HCT116 (cell line): ENCODE measurements at regions not wholly inside any gene's neighbourhood (a gene's known extent, or its start where the extent isn't known, plus 50 kb on each side); places are given as distances from the start of the nearest gene placed in this dataset.

Experiments used
- CTCF ChIP-seq, 3 experiments: fragments of 200-600 bp in 1 of 3; sonication (generic) in 1 of 3; IDR thresholded peaks in 2 of 3; conservative IDR thresholded peaks in 1 of 3; 2 replicates each; pipeline ENCODE4 v1.5.1; 2012 to 2017; ENCODE audit warnings: low read depth in 2 of 3, low read length in 2 of 3, antibody characterized with exemption in 1 of 3, borderline replicate concordance in 1 of 3, control low read depth in 1 of 3, mild to moderate bottlenecking in 1 of 3, mixed read lengths in 1 of 3, mixed run types in 1 of 3, moderate library complexity in 1 of 3; ENCODE audit not compliant: insufficient read depth in 1 of 3
- EZH2phosphoT487 ChIP-seq: fragments of 200-600 bp; IDR thresholded peaks from 2 replicates; pipeline ENCODE4 v1.6.1; 2018; ENCODE audit warnings: antibody characterized with exemption, borderline replicate concordance
- POLR2A ChIP-seq: IDR thresholded peaks from 2 replicates; pipeline ENCODE4 v1.7.0; 2011; ENCODE audit warnings: borderline replicate concordance; ENCODE audit not compliant: insufficient read depth, insufficient read length; ENCODE audit errors: extremely low read depth
- POLR2AphosphoS5 ChIP-seq: IDR thresholded peaks from 2 replicates; pipeline ENCODE4 v1.6.1; 2011; ENCODE audit warnings: mild to moderate bottlenecking, low read depth, low read length, moderate library complexity
- TF ChIP-seq, protein P1 (sequence below): IDR thresholded peaks from 2 replicates; pipeline ENCODE4 v1.6.1; 2011; ENCODE audit warnings: mild to moderate bottlenecking, low read length, moderate library complexity; ENCODE audit not compliant: insufficient replicate concordance; ENCODE audit errors: extremely low read depth
- TF ChIP-seq, protein P2 (sequence below): IDR thresholded peaks from 2 replicates; pipeline ENCODE4 v1.6.1; 2012

DNA sequence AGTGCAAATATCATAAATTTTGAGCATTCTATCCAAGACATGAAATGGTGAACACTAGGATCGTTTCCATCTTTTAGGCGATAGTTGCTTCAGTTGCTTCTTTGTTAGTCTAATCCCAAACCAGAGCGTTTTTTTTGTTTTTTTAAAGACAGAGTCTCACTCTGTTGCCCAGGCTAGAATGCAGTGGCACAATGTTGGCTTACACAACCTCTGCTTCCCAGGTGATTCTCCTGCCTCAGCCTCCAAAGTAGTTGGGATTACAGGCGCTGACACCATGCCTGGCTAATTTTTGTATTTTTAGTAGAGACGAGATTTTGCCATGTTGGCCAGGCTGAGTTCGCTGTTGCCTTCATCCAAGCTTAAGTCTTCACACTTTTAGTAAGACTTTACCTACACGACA lies 265.3 kb downstream of the SHQ1 start:
- TF ChIP-seq CTCF (IDR thresholded peaks at IDR 0.05 in 2 of 3, conservative IDR thresholded peaks at IDR 0.05 in 1 of 3; ENCODE audit: borderline replicate concordance in 1 of 3, insufficient read depth in 1 of 3, low read depth in 2 of 3, low read length in 2 of 3), result no peak
- no peak for TF ChIP-seq POLR2AphosphoS5
- no peak for TF ChIP-seq EZH2phosphoT487
- TF ChIP-seq, protein P1, sequence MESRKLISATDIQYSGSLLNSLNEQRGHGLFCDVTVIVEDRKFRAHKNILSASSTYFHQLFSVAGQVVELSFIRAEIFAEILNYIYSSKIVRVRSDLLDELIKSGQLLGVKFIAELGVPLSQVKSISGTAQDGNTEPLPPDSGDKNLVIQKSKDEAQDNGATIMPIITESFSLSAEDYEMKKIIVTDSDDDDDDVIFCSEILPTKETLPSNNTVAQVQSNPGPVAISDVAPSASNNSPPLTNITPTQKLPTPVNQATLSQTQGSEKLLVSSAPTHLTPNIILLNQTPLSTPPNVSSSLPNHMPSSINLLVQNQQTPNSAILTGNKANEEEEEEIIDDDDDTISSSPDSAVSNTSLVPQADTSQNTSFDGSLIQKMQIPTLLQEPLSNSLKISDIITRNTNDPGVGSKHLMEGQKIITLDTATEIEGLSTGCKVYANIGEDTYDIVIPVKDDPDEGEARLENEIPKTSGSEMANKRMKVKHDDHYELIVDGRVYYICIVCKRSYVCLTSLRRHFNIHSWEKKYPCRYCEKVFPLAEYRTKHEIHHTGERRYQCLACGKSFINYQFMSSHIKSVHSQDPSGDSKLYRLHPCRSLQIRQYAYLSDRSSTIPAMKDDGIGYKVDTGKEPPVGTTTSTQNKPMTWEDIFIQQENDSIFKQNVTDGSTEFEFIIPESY, result no peak
- TF ChIP-seq, protein P2, sequence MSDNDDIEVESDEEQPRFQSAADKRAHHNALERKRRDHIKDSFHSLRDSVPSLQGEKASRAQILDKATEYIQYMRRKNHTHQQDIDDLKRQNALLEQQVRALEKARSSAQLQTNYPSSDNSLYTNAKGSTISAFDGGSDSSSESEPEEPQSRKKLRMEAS, result no peak
- no peak for TF ChIP-seq POLR2A
